Fibroblast of lung (primary cell): ENCODE measurements at regions not wholly inside any gene's neighbourhood (a gene's known extent, or its start where the extent isn't known, plus 50 kb on each side); places are given as distances from the start of the nearest gene placed in this dataset.
A peak's percentile ranks its signal among the peaks of the same experiment; 100 is the strongest.

ENCODE experiments used
- CTCF ChIP-seq, 2 donors: IDR thresholded peaks in 1 of 2; conservative IDR thresholded peaks in 1 of 2; 1 replicate in 1 of 2; 2 replicates in 1 of 2; pipeline ENCODE4 v1.5.1; 2011 to 2012; ENCODE audit warnings: low read length in 2 of 2, control low read depth in 1 of 2, inconsistent platforms in 1 of 2, low read depth in 1 of 2, mild to moderate bottlenecking in 1 of 2
- EZH2 ChIP-seq: IDR thresholded peaks from 2 replicates; pipeline ENCODE4 v1.5.1; 2012; ENCODE audit warnings: low read length, control low read depth, mild to moderate bottlenecking; ENCODE audit errors: missing control alignments

GRCh38 chr2:120856421-120856862, 120.8 kb downstream of the GLI2 start:
- TF ChIP-seq CTCF (conservative IDR thresholded peaks at IDR 0.05 in 1 of 2, IDR thresholded peaks at IDR 0.05 in 1 of 2; ENCODE audit: low read depth in 1 of 2, low read length in 2 of 2) (peak; percentile 6 to 24), EZH2 (no peak)
